ENCODE measurements at regions not wholly inside any gene's neighbourhood (a gene's known extent, or its start where the extent isn't known, plus 50 kb on each side); places are given as distances from the start of the nearest gene placed in this dataset.
"Not testable (repeated sequence)": the region's sequence is repeated elsewhere in the genome, so short reads cannot be mapped to it uniquely, and the experiment has no call there.

GRCh38 chr11:23772081-23772480 lies 724.8 kb upstream of the LUZP2 start:
- H3K27me3 Mint-ChIP-seq (ENCODE audit: low read depth): no peaks in the 10 kb centered on the region
- DNase-seq: no peak
- H3K36me3 Mint-ChIP-seq (ENCODE audit: insufficient read depth in 2 of 2): no peaks in the 10 kb centered on the region
- H3K27ac Mint-ChIP-seq: no peak overlapping the region
- H3K9me3 Mint-ChIP-seq: peaks cover 0 to 3% of the 10 kb centered on the region in 2 donors
- H3K4me3 Mint-ChIP-seq: no peak overlapping the region
- no peaks in the 10 kb centered on the region for H3K4me1 Mint-ChIP-seq (ENCODE audit: low read depth)
- no peak for ATAC-seq (replicated peaks in 1 of 2)

DNA sequence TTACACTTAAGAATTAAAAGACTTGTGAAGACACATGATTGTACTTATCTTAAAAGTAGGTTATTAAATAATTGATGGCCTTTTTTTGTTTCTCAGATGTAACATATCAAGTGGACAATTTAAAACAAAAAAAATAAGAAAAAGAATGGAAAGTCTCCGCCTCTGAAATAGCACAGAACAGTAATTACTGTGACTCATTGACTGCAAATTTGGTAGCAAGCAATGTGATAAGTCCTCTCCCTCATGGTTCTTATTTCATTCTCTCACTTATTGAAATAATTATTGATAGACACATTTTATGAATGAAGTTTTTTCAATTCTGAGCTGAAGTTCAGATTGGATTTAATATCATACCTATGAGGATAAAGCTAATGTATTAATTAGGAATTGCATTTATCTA lies 717.9 kb upstream of the LUZP2 start:
- H3K27ac Mint-ChIP-seq: no peak overlapping the region
- no peak overlapping the region for H3K4me3 Mint-ChIP-seq
- no peaks in the 10 kb centered on the region for H3K27me3 Mint-ChIP-seq (ENCODE audit: low read depth)
- DNase-seq (no peak), ATAC-seq (replicated peaks in 1 of 2) (no peak)
- no peaks in the 10 kb centered on the region for H3K36me3 Mint-ChIP-seq (ENCODE audit: insufficient read depth in 2 of 2)
- no peaks in the 10 kb centered on the region for H3K4me1 Mint-ChIP-seq (ENCODE audit: low read depth)
- H3K9me3 Mint-ChIP-seq: peaks cover 3 to 5% of the 10 kb centered on the region in 2 donors

- no peak for DNase-seq
- Mint-ChIP-seq H3K9me3 (peaks cover 6 to 7% of the 10 kb centered on the region in 2 donors), H3K4me1 (ENCODE audit: low read depth) (no peaks in the 10 kb centered on the region), H3K27ac (no peak overlapping the region), H3K27me3 (ENCODE audit: low read depth) (no peaks in the 10 kb centered on the region), H3K36me3 (ENCODE audit: insufficient read depth in 2 of 2) (no peaks in the 10 kb centered on the region), H3K4me3 (no peak overlapping the region)
- no peak for ATAC-seq (replicated peaks in 1 of 2)
Measured at GRCh38 chr11:23780231-23780630, 716.6 kb upstream of the LUZP2 start.

- H3K4me1 Mint-ChIP-seq (ENCODE audit: low read depth): no peaks in the 10 kb centered on the region
- DNase-seq: no peak
- H3K36me3 Mint-ChIP-seq (ENCODE audit: insufficient read depth in 2 of 2): no peaks in the 10 kb centered on the region
- H3K27me3 Mint-ChIP-seq (ENCODE audit: low read depth): no peaks in the 10 kb centered on the region
- H3K4me3 Mint-ChIP-seq: no peak overlapping the region
- H3K9me3 Mint-ChIP-seq: peaks cover 7 to 12% of the 10 kb centered on the region in 2 donors
- H3K27ac Mint-ChIP-seq: no peak overlapping the region
- ATAC-seq (replicated peaks in 1 of 2): no peak
Measured at GRCh38 chr11:23781803-23782560, 714.9 kb upstream of the LUZP2 start.

- ATAC-seq (replicated peaks in 1 of 2); H3K27ac Mint-ChIP-seq; H3K36me3 Mint-ChIP-seq (ENCODE audit: insufficient read depth in 2 of 2); H3K27me3 Mint-ChIP-seq (ENCODE audit: low read depth); H3K4me3 Mint-ChIP-seq; DNase-seq; H3K4me1 Mint-ChIP-seq (ENCODE audit: low read depth): not testable (repeated sequence)
- peaks cover 12 to 13% of the 10 kb centered on the region in 2 donors for H3K9me3 Mint-ChIP-seq
Measured at GRCh38 chr11:23786974-23787373, 709.9 kb upstream of the LUZP2 start.

- H3K4me3 Mint-ChIP-seq: no peak overlapping the region
- DNase-seq (no peak), ATAC-seq (replicated peaks in 1 of 2) (no peak)
- peaks cover 0 to 2% of the 10 kb centered on the region in 2 donors for H3K36me3 Mint-ChIP-seq (ENCODE audit: insufficient read depth in 2 of 2)
- no peaks in the 10 kb centered on the region for H3K27me3 Mint-ChIP-seq (ENCODE audit: low read depth)
- peaks cover 12% of the 10 kb centered on the region in 2 donors for H3K9me3 Mint-ChIP-seq
- no peak overlapping the region for H3K27ac Mint-ChIP-seq
- no peaks in the 10 kb centered on the region for H3K4me1 Mint-ChIP-seq (ENCODE audit: low read depth)
Measured at GRCh38 chr11:23789200-23789853, 707.5 kb upstream of the LUZP2 start.

DNA sequence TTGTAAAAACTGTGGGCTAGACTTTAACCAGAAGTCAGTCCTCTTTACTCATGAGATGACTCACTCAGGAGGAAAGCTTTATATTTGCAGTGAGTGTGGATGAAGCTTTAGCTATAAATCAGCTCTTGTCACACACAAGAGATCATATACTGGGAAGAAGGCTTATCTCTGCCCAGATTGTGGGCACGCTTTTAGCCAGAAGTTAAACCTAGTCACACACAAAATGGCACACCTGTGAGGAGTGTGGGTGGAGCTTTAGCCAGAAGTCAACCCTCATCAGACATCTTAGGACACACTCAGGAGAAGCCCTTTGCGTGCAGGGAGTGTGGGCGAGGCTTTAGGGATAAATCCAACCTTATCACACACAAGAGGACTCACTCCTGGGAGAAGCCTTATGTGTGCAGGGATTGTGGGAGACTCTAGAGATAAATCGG lies 706.9 kb upstream of the LUZP2 start:
- no peaks in the 10 kb centered on the region for H3K27me3 Mint-ChIP-seq (ENCODE audit: low read depth)
- H3K9me3 Mint-ChIP-seq: peaks cover 9 to 10% of the 10 kb centered on the region in 2 donors
- H3K36me3 Mint-ChIP-seq (ENCODE audit: insufficient read depth in 2 of 2): peaks cover 0 to 2% of the 10 kb centered on the region in 2 donors
- no peak for DNase-seq
- no peak overlapping the region for H3K4me3 Mint-ChIP-seq
- no peak for ATAC-seq (replicated peaks in 1 of 2)
- no peak overlapping the region for H3K27ac Mint-ChIP-seq
- no peaks in the 10 kb centered on the region for H3K4me1 Mint-ChIP-seq (ENCODE audit: low read depth)

DNA sequence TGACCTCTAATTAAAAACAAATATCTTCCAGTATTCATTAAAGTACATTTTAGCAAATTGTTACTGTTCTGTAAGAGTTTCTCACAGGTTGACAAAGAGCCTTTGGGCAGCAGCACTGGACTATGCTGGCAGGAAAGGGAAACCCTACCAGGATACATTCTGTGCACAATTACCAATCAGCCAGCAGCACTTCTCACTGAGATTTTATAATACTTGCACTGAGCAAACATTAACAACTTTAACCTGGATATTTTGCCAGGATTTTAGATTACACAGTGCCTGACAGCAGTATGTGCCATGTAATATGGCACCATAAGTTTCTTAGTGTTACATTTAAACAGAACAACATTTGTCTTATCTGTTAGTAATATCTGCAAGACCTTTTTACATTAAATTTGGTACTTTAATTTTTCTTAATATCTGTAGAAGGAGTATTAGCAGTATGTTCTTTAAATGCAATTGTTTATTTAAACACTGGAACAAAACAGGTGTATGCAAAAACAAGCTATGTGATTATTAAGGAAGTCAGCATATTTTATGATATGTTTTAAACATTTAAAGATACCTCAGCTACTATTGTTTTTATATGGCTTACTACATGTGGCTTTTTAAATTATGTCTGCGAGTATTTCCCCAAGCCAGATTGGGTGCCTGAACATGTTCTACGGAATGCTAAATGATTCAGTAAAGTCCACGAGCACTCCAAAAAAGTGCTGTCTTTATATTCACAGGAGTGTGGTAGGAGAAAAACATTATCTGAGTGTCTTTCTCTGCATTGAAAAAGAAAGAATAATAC lies 699.0 kb upstream of the LUZP2 start:
- no peaks in the 10 kb centered on the region for H3K4me1 Mint-ChIP-seq (ENCODE audit: low read depth)
- H3K4me3 Mint-ChIP-seq: no peak overlapping the region
- no peak overlapping the region for H3K27ac Mint-ChIP-seq
- H3K27me3 Mint-ChIP-seq (ENCODE audit: low read depth): no peaks in the 10 kb centered on the region
- ATAC-seq (replicated peaks in 1 of 2): no peak
- DNase-seq: no peak
- H3K36me3 Mint-ChIP-seq (ENCODE audit: insufficient read depth in 2 of 2): no peaks in the 10 kb centered on the region
- peaks cover 0 to 4% of the 10 kb centered on the region in 2 donors for H3K9me3 Mint-ChIP-seq

DNA sequence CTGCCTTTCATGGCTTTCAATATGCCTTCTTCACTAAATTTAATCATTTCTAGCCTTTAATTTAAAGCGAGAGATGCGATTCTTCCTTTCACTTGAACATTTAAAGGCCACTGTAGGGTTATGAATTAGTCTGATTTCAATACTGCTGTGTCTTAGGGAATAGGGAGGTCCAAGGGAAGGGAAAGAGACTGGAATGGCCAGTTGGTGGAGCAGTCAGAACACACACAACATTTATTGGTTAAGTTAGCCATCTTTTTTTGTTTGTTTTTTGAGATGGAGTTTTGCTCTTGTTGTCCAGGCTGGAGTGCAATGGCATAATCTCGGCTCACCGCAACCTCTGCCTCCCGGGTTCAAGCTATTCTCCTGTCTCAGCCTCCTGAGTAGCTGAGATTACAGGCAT lies 662.5 kb upstream of the LUZP2 start:
- not testable (repeated sequence) for H3K9me3 Mint-ChIP-seq; H3K4me3 Mint-ChIP-seq; H3K4me1 Mint-ChIP-seq (ENCODE audit: low read depth); H3K36me3 Mint-ChIP-seq (ENCODE audit: insufficient read depth in 2 of 2); H3K27me3 Mint-ChIP-seq (ENCODE audit: low read depth); DNase-seq; H3K27ac Mint-ChIP-seq; ATAC-seq (replicated peaks in 1 of 2)

- H3K4me1 Mint-ChIP-seq (ENCODE audit: low read depth): no peaks in the 10 kb centered on the region
Measured at GRCh38 chr11:23836981-23837380, 659.9 kb upstream of the LUZP2 start.

DNA sequence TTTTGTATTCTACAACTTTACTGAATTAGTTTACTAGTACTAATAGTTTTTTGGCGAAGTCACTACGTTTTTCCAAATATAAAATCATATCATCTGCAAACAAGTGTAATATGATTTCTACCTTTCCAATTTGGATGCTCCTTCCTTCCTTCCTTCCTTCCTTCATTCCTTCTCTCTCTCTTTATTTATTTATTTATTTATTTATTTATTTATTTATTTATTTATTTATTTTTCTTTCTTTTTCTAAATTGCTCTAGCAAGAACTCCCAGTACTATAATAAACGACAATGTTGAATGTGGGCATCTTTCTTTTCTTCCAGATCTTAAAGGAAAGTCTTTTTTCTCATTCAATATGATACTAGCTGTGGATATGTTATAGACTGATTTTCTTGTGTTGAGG lies 656.0 kb upstream of the LUZP2 start:
- Mint-ChIP-seq H3K36me3 (ENCODE audit: insufficient read depth in 2 of 2) (no peaks in the 10 kb centered on the region), H3K27me3 (ENCODE audit: low read depth) (no peaks in the 10 kb centered on the region), H3K27ac (no peak overlapping the region), H3K9me3 (peaks cover 4 to 8% of the 10 kb centered on the region in 2 donors), H3K4me3 (no peak overlapping the region), H3K4me1 (ENCODE audit: low read depth) (no peaks in the 10 kb centered on the region)
- ATAC-seq (replicated peaks in 1 of 2) (no peak), DNase-seq (no peak)

More at GRCh38 chr11:23836981-23837380, 659.9 kb upstream of the LUZP2 start:
- H3K36me3 Mint-ChIP-seq (ENCODE audit: insufficient read depth in 2 of 2): no peaks in the 10 kb centered on the region
- H3K27ac Mint-ChIP-seq: no peak overlapping the region
- H3K27me3 Mint-ChIP-seq (ENCODE audit: low read depth): no peaks in the 10 kb centered on the region
- peaks cover 4 to 6% of the 10 kb centered on the region in 2 donors for H3K9me3 Mint-ChIP-seq
- DNase-seq (no peak), ATAC-seq (replicated peaks in 1 of 2) (no peak)
- no peak overlapping the region for H3K4me3 Mint-ChIP-seq

GRCh38 chr11:23846902-23847422 lies 649.9 kb upstream of the LUZP2 start:
- no peak for DNase-seq
- no peaks in the 10 kb centered on the region for H3K4me1 Mint-ChIP-seq (ENCODE audit: low read depth)
- no peak overlapping the region for H3K4me3 Mint-ChIP-seq
- H3K27ac Mint-ChIP-seq: no peak overlapping the region
- H3K27me3 Mint-ChIP-seq (ENCODE audit: low read depth): no peaks in the 10 kb centered on the region
- ATAC-seq (replicated peaks in 1 of 2): no peak
- H3K36me3 Mint-ChIP-seq (ENCODE audit: insufficient read depth in 2 of 2): no peaks in the 10 kb centered on the region
- peaks cover 10 to 11% of the 10 kb centered on the region in 2 donors for H3K9me3 Mint-ChIP-seq

GRCh38 chr11:23851216-23851615 lies 645.6 kb upstream of the LUZP2 start:
- ATAC-seq (replicated peaks in 1 of 2) (no peak), DNase-seq (no peak)
- Mint-ChIP-seq H3K4me3 (no peak overlapping the region), H3K9me3 (peaks cover 6 to 7% of the 10 kb centered on the region in 2 donors), H3K27me3 (ENCODE audit: low read depth) (no peaks in the 10 kb centered on the region), H3K36me3 (ENCODE audit: insufficient read depth in 2 of 2) (no peaks in the 10 kb centered on the region), H3K27ac (no peak overlapping the region), H3K4me1 (ENCODE audit: low read depth) (no peaks in the 10 kb centered on the region)

All from activated T-cell treated with anti-CD3 and anti-CD28 coated beads, Interleukin-2, amount 50 U/mL, for 72 hours (primary cell).